ENCODE measurements at regions not wholly inside any gene's neighbourhood (a gene's known extent, or its start where the extent isn't known, plus 50 kb on each side); places are given as distances from the start of the nearest gene placed in this dataset.

- H3K9me3 ChIP-seq (ENCODE audit: control insufficient read depth, insufficient read depth, low read length): no peaks in the 10 kb centered on the region
These were observed 184.4 kb downstream of the PTGER3 start for GRCh38 chr1:70863239-70863638.

GRCh38 chr1:70864302-70864701 lies 183.3 kb downstream of the PTGER3 start:
- Histone ChIP-seq H3K36me3 (ENCODE audit: insufficient read depth, low read length) (no peaks in the 10 kb centered on the region), H3K9me3 (ENCODE audit: control insufficient read depth, insufficient read depth, low read length) (no peaks in the 10 kb centered on the region), H3K9ac (ENCODE audit: low read depth, low read length) (no peak overlapping the region), H3K4me1 (ENCODE audit: insufficient read depth, low read length) (no peaks in the 10 kb centered on the region)

More at GRCh38 chr1:70863239-70863638, 184.4 kb downstream of the PTGER3 start:
- H3K4me1 ChIP-seq (ENCODE audit: insufficient read depth, low read length): no peaks in the 10 kb centered on the region
- H3K36me3 ChIP-seq (ENCODE audit: insufficient read depth, low read length): no peaks in the 10 kb centered on the region
- H3K9ac ChIP-seq (ENCODE audit: low read depth, low read length): no peak overlapping the region

- Histone ChIP-seq H3K9ac (ENCODE audit: low read depth, low read length) (no peak overlapping the region), H3K9me3 (ENCODE audit: control insufficient read depth, insufficient read depth, low read length) (no peaks in the 10 kb centered on the region; the same call in 1 of the 2 replicates), H3K4me1 (ENCODE audit: insufficient read depth, low read length) (no peaks in the 10 kb centered on the region), H3K36me3 (ENCODE audit: insufficient read depth, low read length) (no peaks in the 10 kb centered on the region)
These were observed 180.9 kb downstream of the PTGER3 start for GRCh38 chr1:70866542-70867264.

GRCh38 chr1:70871790-70872189 lies 175.8 kb downstream of the PTGER3 start:
- Histone ChIP-seq H3K36me3 (ENCODE audit: insufficient read depth, low read length) (no peaks in the 10 kb centered on the region), H3K9me3 (ENCODE audit: control insufficient read depth, insufficient read depth, low read length) (no peaks in the 10 kb centered on the region; the same call in 1 of the 2 replicates), H3K9ac (ENCODE audit: low read depth, low read length) (no peak overlapping the region), H3K4me1 (ENCODE audit: insufficient read depth, low read length) (no peaks in the 10 kb centered on the region; the same call in 1 of the 2 replicates)

GRCh38 chr1:70874063-70874462 lies 173.6 kb downstream of the PTGER3 start:
- H3K36me3 ChIP-seq (ENCODE audit: insufficient read depth, low read length): no peaks in the 10 kb centered on the region
- H3K4me1 ChIP-seq (ENCODE audit: insufficient read depth, low read length): no peaks in the 10 kb centered on the region; the same call in 1 of the 2 replicates

GRCh38 chr1:70874818-70875217 lies 172.8 kb downstream of the PTGER3 start:
- Histone ChIP-seq H3K9me3 (ENCODE audit: control insufficient read depth, insufficient read depth, low read length) (no peaks in the 10 kb centered on the region; the same call in 1 of the 2 replicates), H3K4me1 (ENCODE audit: insufficient read depth, low read length) (no peaks in the 10 kb centered on the region; the same call in 1 of the 2 replicates), H3K36me3 (ENCODE audit: insufficient read depth, low read length) (no peaks in the 10 kb centered on the region), H3K9ac (ENCODE audit: low read depth, low read length) (no peak overlapping the region)

More at GRCh38 chr1:70874063-70874462, 173.6 kb downstream of the PTGER3 start:
- Histone ChIP-seq H3K9ac (ENCODE audit: low read depth, low read length) (no peak overlapping the region), H3K9me3 (ENCODE audit: control insufficient read depth, insufficient read depth, low read length) (no peaks in the 10 kb centered on the region; the same call in 1 of the 2 replicates)

- H3K9ac ChIP-seq (ENCODE audit: low read depth, low read length): no peak overlapping the region
- H3K4me1 ChIP-seq (ENCODE audit: insufficient read depth, low read length): no peaks in the 10 kb centered on the region; the same call in 1 of the 2 replicates
- H3K9me3 ChIP-seq (ENCODE audit: control insufficient read depth, insufficient read depth, low read length): no peaks in the 10 kb centered on the region
- H3K36me3 ChIP-seq (ENCODE audit: insufficient read depth, low read length): no peaks in the 10 kb centered on the region
These were observed 170.3 kb downstream of the PTGER3 start for GRCh38 chr1:70877343-70877742.

- H3K36me3 ChIP-seq (ENCODE audit: insufficient read depth, low read length): no peaks in the 10 kb centered on the region; the same call in 1 of the 2 replicates
- no peaks in the 10 kb centered on the region for H3K4me1 ChIP-seq (ENCODE audit: insufficient read depth, low read length)
- H3K9ac ChIP-seq (ENCODE audit: low read depth, low read length): no peak overlapping the region
- no peaks in the 10 kb centered on the region for H3K9me3 ChIP-seq (ENCODE audit: control insufficient read depth, insufficient read depth, low read length)
These were observed 159.7 kb downstream of the PTGER3 start for GRCh38 chr1:70887936-70888335.

GRCh38 chr1:70888722-70889121 lies 158.9 kb downstream of the PTGER3 start:
- H3K4me1 ChIP-seq (ENCODE audit: insufficient read depth, low read length): no peaks in the 10 kb centered on the region
- no peak overlapping the region for H3K9ac ChIP-seq (ENCODE audit: low read depth, low read length)

GRCh38 chr1:70890408-70890807 lies 157.2 kb downstream of the PTGER3 start:
- Histone ChIP-seq H3K36me3 (ENCODE audit: insufficient read depth, low read length) (no peaks in the 10 kb centered on the region; the same call in 1 of the 2 replicates), H3K9ac (ENCODE audit: low read depth, low read length) (no peak overlapping the region), H3K4me1 (ENCODE audit: insufficient read depth, low read length) (no peaks in the 10 kb centered on the region), H3K9me3 (ENCODE audit: control insufficient read depth, insufficient read depth, low read length) (no peaks in the 10 kb centered on the region)

More at GRCh38 chr1:70888722-70889121, 158.9 kb downstream of the PTGER3 start:
- no peaks in the 10 kb centered on the region; the same call in 1 of the 2 replicates for H3K36me3 ChIP-seq (ENCODE audit: insufficient read depth, low read length)
- no peaks in the 10 kb centered on the region for H3K9me3 ChIP-seq (ENCODE audit: control insufficient read depth, insufficient read depth, low read length)

GRCh38 chr1:70891051-70891843 lies 156.4 kb downstream of the PTGER3 start:
- no peak overlapping the region for H3K9ac ChIP-seq (ENCODE audit: low read depth, low read length)
- H3K36me3 ChIP-seq (ENCODE audit: insufficient read depth, low read length): no peaks in the 10 kb centered on the region; the same call in 1 of the 2 replicates
- no peaks in the 10 kb centered on the region for H3K4me1 ChIP-seq (ENCODE audit: insufficient read depth, low read length)
- no peaks in the 10 kb centered on the region for H3K9me3 ChIP-seq (ENCODE audit: control insufficient read depth, insufficient read depth, low read length)

GRCh38 chr1:70892140-70892539 lies 155.5 kb downstream of the PTGER3 start:
- no peaks in the 10 kb centered on the region for H3K4me1 ChIP-seq (ENCODE audit: insufficient read depth, low read length)
- no peak overlapping the region for H3K9ac ChIP-seq (ENCODE audit: low read depth, low read length)
- no peaks in the 10 kb centered on the region; the same call in 1 of the 2 replicates for H3K36me3 ChIP-seq (ENCODE audit: insufficient read depth, low read length)
- H3K9me3 ChIP-seq (ENCODE audit: control insufficient read depth, insufficient read depth, low read length): no peaks in the 10 kb centered on the region

- H3K9me3 ChIP-seq (ENCODE audit: control insufficient read depth, insufficient read depth, low read length): no peaks in the 10 kb centered on the region
- no peaks in the 10 kb centered on the region for H3K4me1 ChIP-seq (ENCODE audit: insufficient read depth, low read length)
- no peak overlapping the region for H3K9ac ChIP-seq (ENCODE audit: low read depth, low read length)
- no peaks in the 10 kb centered on the region; the same call in 1 of the 2 replicates for H3K36me3 ChIP-seq (ENCODE audit: insufficient read depth, low read length)
These were observed 154.7 kb downstream of the PTGER3 start for GRCh38 chr1:70892930-70893329.

GRCh38 chr1:70893381-70893780 lies 154.2 kb downstream of the PTGER3 start:
- H3K4me1 ChIP-seq (ENCODE audit: insufficient read depth, low read length): no peaks in the 10 kb centered on the region
- no peaks in the 10 kb centered on the region; the same call in 1 of the 2 replicates for H3K36me3 ChIP-seq (ENCODE audit: insufficient read depth, low read length)
- no peak overlapping the region for H3K9ac ChIP-seq (ENCODE audit: low read depth, low read length)
- H3K9me3 ChIP-seq (ENCODE audit: control insufficient read depth, insufficient read depth, low read length): no peaks in the 10 kb centered on the region

Measured in ES-I3 (cell line).